ENCODE measurements at regions not wholly inside any gene's neighbourhood (a gene's known extent, or its start where the extent isn't known, plus 50 kb on each side); places are given as distances from the start of the nearest gene placed in this dataset.
A peak's percentile ranks its signal among the peaks of the same experiment; 100 is the strongest.

DNA sequence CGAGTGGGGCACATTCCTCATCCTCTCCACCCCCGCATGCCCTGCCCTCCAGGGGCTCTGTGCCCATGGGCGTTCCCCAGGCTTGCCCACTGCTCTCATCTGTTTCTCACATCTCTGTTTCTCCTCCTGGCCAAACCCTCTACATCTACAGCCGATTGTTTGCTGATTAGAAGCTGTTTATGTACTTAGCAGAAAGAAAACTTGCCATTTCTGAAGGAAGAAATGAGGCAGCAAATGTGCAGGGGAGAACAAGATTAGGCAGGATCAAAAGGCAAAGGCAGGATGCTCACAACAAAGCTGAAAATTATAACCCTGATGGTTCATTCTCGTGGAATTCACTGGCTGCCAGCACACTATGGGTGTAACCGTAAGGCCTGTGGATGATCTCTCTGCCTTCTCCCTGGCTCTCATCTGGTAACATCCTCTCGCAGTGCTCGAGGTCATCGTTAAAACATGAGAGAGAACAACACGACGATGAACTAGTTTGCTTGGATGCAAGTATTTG lies 111.6 kb upstream of the KLF14 start:
- Histone ChIP-seq H3K27me3 (ENCODE audit: control insufficient read depth, extremely low read depth, insufficient read depth, low read length) (no peaks in the 10 kb centered on the region), H4K20me1 (ENCODE audit: control insufficient read depth, extremely low read depth, insufficient read depth, low read length) (no peaks in the 10 kb centered on the region), H3K36me3 (ENCODE audit: control insufficient read depth in 2 of 2, extremely low read depth in 1 of 2, insufficient read depth in 2 of 2, low read length in 2 of 2) (no peaks in the 10 kb centered on the region), H3K9me3 (ENCODE audit: control insufficient read depth, low read depth, low read length) (no peaks in the 10 kb centered on the region), H3K4me2 (ENCODE audit: control insufficient read depth, extremely low read depth, insufficient read depth, low read depth, low read length) (peak overlapping the region; percentile 87), H3K27ac (ENCODE audit: control insufficient read depth, insufficient read depth, low read length) (peak overlapping the region; percentile 95), H3K9me1 (ENCODE audit: control insufficient read depth, extremely low read depth, insufficient read depth, low read length) (no peaks in the 10 kb centered on the region), H3K4me1 (ENCODE audit: control insufficient read depth, extremely low read depth, insufficient read depth, low read length) (peaks cover 34% of the 10 kb centered on the region), H2AFZ (ENCODE audit: control insufficient read depth, low read length) (peak overlapping the region; percentile 70), H3K9ac (ENCODE audit: control insufficient read depth, extremely low read depth, insufficient read depth, low read length) (peak overlapping the region; percentile 83), H3K79me2 (ENCODE audit: control insufficient read depth, insufficient read depth, low read length) (no peaks in the 10 kb centered on the region), H3K4me3 (ENCODE audit: control insufficient read depth in 2 of 3, extremely low read depth in 1 of 3, insufficient read depth in 2 of 3, low read depth in 1 of 3, low read length in 3 of 3) (peak overlapping the region; percentile 28 to 72 (median 38))
- DNase-seq (ENCODE audit: low read depth, low spot score): peak; percentile 60
- dilution Hi-C loops (cut with MboI; ENCODE audit: extremely low pct_ligation_motif_present, low sequenced_read_pairs): no loop called here
- TF ChIP-seq CTCF (optimal IDR thresholded peaks at IDR 0.05 in 1 of 3, IDR thresholded peaks at IDR 0.05 in 1 of 3, conservative IDR thresholded peaks at IDR 0.05 in 1 of 3; ENCODE audit: extremely low read depth in 1 of 3, insufficient read depth in 2 of 3, low read length in 3 of 3): no peak
- TF ChIP-seq EZH2 (IDR thresholded peaks at IDR 0.05; ENCODE audit: low read length): no peak
- FAIRE-seq: peak; percentile 94

DNA sequence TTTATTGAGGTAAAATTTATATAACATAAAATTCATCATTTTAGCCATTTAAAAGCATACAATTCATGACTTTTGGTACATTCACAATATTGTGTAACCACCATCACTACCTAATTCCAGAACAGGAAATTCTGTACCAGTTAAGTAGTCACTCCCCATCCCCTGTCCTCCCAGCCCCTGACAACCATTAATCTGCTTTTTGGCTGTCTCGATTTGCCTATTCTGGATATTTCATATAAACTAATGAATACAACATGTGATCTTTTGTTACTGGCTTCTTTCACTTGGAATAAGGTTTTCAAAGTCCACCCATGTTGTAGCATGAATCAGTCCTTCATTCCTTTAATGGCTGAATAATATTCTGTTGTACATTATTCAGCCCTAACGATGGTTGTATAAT lies 115.6 kb upstream of the KLF14 start:
- Histone ChIP-seq H3K4me3 (ENCODE audit: control insufficient read depth in 2 of 3, extremely low read depth in 1 of 3, insufficient read depth in 2 of 3, low read depth in 1 of 3, low read length in 3 of 3) (no peak overlapping the region), H3K79me2 (ENCODE audit: control insufficient read depth, insufficient read depth, low read length) (no peaks in the 10 kb centered on the region), H3K9me1 (ENCODE audit: control insufficient read depth, extremely low read depth, insufficient read depth, low read length) (no peaks in the 10 kb centered on the region), H3K36me3 (ENCODE audit: control insufficient read depth in 2 of 2, extremely low read depth in 1 of 2, insufficient read depth in 2 of 2, low read length in 2 of 2) (no peaks in the 10 kb centered on the region), H3K9me3 (ENCODE audit: control insufficient read depth, low read depth, low read length) (no peaks in the 10 kb centered on the region), H3K27ac (ENCODE audit: control insufficient read depth, insufficient read depth, low read length) (no peak overlapping the region), H4K20me1 (ENCODE audit: control insufficient read depth, extremely low read depth, insufficient read depth, low read length) (no peaks in the 10 kb centered on the region), H3K9ac (ENCODE audit: control insufficient read depth, extremely low read depth, insufficient read depth, low read length) (no peak overlapping the region), H3K4me1 (ENCODE audit: control insufficient read depth, extremely low read depth, insufficient read depth, low read length) (peaks cover 66% of the 10 kb centered on the region), H3K4me2 (ENCODE audit: control insufficient read depth, extremely low read depth, insufficient read depth, low read depth, low read length) (no peak overlapping the region), H3K27me3 (ENCODE audit: control insufficient read depth, extremely low read depth, insufficient read depth, low read length) (no peaks in the 10 kb centered on the region), H2AFZ (ENCODE audit: control insufficient read depth, low read length) (no peak overlapping the region)
- dilution Hi-C loops (cut with MboI; ENCODE audit: extremely low pct_ligation_motif_present, low sequenced_read_pairs): no loop called here
- DNase-seq (ENCODE audit: low read depth, low spot score) (no peak), FAIRE-seq (no peak)
- TF ChIP-seq CTCF (optimal IDR thresholded peaks at IDR 0.05 in 1 of 3, IDR thresholded peaks at IDR 0.05 in 1 of 3, conservative IDR thresholded peaks at IDR 0.05 in 1 of 3; ENCODE audit: extremely low read depth in 1 of 3, insufficient read depth in 2 of 3, low read length in 3 of 3) (no peak), EZH2 (IDR thresholded peaks at IDR 0.05; ENCODE audit: low read length) (no peak)

Data from keratinocyte (primary cell).